Fibroblast of lung (primary cell): ENCODE measurements at regions not wholly inside any gene's neighbourhood (a gene's known extent, or its start where the extent isn't known, plus 50 kb on each side); places are given as distances from the start of the nearest gene placed in this dataset.

Source experiments
- EZH2 ChIP-seq: IDR thresholded peaks from 2 replicates; pipeline ENCODE4 v1.5.1; 2012; ENCODE audit warnings: low read length, control low read depth, mild to moderate bottlenecking; ENCODE audit errors: missing control alignments
- TF ChIP-seq, protein P1 (sequence below), 2 donors: IDR thresholded peaks in 1 of 2; conservative IDR thresholded peaks in 1 of 2; 1 replicate in 1 of 2; 2 replicates in 1 of 2; pipeline ENCODE4 v1.5.1; 2011 to 2012; ENCODE audit warnings: low read length in 2 of 2, control low read depth in 1 of 2, inconsistent platforms in 1 of 2, low read depth in 1 of 2, mild to moderate bottlenecking in 1 of 2

DNA sequence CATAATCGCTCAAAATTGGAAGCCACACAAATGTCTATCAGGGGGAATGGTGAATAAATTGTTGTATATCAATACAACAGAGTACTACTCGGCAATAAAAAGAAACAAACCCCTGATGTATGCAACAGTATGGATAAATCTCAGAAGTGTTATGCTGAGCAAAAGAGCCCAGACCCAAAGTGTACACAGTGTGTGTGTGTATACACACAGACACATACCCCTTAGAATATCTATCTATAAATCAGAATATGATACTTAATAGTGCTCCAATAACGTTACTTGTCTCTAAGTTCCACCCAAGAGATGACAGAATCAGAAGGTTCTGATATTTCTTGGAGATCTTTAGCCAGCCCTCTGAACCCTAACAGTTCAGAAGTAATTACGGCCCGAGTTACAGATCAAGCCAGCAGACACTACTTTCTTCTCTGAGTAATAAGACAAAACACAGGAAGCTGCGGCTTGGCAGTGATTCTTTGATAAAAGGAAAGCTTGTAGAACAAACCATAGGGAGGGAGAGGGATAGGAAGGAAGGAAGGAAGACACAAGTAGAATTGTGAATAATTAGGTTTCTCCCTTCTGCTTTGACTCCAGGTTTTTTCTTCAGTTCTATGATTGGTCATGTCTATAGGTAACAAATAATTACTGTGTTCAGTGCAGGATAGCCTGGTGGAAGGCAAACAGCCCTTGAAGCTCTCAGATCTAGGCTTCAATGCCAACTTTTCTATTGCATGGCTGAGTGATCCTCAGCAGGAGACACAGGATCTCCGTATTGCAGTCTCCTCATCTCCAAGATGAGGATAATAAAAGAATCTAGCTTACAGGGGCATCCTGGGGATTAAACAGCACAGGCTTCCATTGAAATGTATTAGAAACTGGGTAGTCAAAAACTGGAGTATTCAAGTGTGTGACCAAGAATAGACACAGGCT lies 75.6 kb upstream of the TEAD1 start:
- TF ChIP-seq, protein P1, sequence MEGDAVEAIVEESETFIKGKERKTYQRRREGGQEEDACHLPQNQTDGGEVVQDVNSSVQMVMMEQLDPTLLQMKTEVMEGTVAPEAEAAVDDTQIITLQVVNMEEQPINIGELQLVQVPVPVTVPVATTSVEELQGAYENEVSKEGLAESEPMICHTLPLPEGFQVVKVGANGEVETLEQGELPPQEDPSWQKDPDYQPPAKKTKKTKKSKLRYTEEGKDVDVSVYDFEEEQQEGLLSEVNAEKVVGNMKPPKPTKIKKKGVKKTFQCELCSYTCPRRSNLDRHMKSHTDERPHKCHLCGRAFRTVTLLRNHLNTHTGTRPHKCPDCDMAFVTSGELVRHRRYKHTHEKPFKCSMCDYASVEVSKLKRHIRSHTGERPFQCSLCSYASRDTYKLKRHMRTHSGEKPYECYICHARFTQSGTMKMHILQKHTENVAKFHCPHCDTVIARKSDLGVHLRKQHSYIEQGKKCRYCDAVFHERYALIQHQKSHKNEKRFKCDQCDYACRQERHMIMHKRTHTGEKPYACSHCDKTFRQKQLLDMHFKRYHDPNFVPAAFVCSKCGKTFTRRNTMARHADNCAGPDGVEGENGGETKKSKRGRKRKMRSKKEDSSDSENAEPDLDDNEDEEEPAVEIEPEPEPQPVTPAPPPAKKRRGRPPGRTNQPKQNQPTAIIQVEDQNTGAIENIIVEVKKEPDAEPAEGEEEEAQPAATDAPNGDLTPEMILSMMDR (conservative IDR thresholded peaks at IDR 0.05 in 1 of 2, IDR thresholded peaks at IDR 0.05 in 1 of 2; ENCODE audit: low read depth in 1 of 2, low read length in 2 of 2): no peak
- no peak for TF ChIP-seq EZH2
